ENCODE measurements at regions not wholly inside any gene's neighbourhood (a gene's known extent, or its start where the extent isn't known, plus 50 kb on each side); places are given as distances from the start of the nearest gene placed in this dataset.

DNA sequence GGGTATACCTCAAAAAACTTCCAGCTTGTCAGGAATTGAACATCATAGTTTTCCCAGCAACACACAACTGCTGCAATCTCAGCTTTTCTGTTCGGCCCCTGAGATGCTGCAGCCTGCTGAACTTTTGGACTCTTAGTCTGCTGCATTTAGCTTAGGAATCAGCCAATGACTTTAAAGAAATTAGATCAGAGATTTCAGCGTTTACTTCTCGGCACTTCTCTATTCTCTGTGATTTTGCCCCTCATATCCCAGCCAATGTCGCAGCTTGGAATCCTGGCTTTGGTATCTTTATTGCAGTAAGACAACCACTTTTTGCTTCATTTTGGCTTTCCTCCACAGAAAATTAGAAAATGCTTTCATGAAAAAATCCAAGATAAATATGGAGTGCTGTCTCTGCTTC, 86.3 kb upstream of the MCTP2 start:
- Histone ChIP-seq H3K9me3 (ENCODE audit: control insufficient read depth, low read length) (peaks cover 2% of the 10 kb centered on the region), H3K18ac (ENCODE audit: low read depth in 1 of 2, low read length in 2 of 2) (no peak overlapping the region), H2BK120ac (ENCODE audit: low read depth, low read length) (no peak overlapping the region), H2AFZ (ENCODE audit: low read depth, low read length) (no peak overlapping the region), H2BK5ac (ENCODE audit: low read depth, low read length, poor library complexity, severe bottlenecking) (no peak overlapping the region), H3K4ac (ENCODE audit: low read depth in 1 of 2, low read length in 2 of 2) (no peak overlapping the region), H3K9ac (ENCODE audit: low read length) (no peak overlapping the region), H3K23ac (ENCODE audit: low read length in 2 of 2) (no peak overlapping the region), H3K4me3 (ENCODE audit: insufficient read depth in 1 of 2, low read depth in 1 of 2, low read length in 2 of 2) (no peak overlapping the region), H3K27me3 (ENCODE audit: control insufficient read depth in 1 of 2, insufficient read depth in 1 of 2, low read length in 2 of 2) (no peaks in the 10 kb centered on the region), H2BK12ac (ENCODE audit: low read length in 2 of 2) (no peak overlapping the region), H3K36me3 (ENCODE audit: control insufficient read depth in 1 of 2, insufficient read depth in 2 of 2, low read depth in 1 of 2, low read length in 2 of 2) (no peaks in the 10 kb centered on the region), H4K8ac (ENCODE audit: low read length) (no peak overlapping the region), H3K79me1 (replicated peaks; ENCODE audit: low read length, poor library complexity, severe bottlenecking) (no peaks in the 10 kb centered on the region), H3K4me2 (ENCODE audit: low read length, poor library complexity, severe bottlenecking) (no peak overlapping the region), H3K4me1 (ENCODE audit: control insufficient read depth, insufficient read depth, low read depth, low read length) (no peaks in the 10 kb centered on the region), H2AK5ac (ENCODE audit: low read length, severe bottlenecking) (no peak overlapping the region), H3K27ac (ENCODE audit: low read length, poor library complexity, severe bottlenecking) (no peak overlapping the region), H2BK15ac (ENCODE audit: low read depth, poor library complexity, severe bottlenecking) (no peak overlapping the region), H4K91ac (ENCODE audit: low read length) (no peak overlapping the region), H3K14ac (ENCODE audit: low read length in 2 of 2) (no peak overlapping the region)
- DNase-seq, result no peak
- 93% methylated on average over 4 of the region's 4 CpGs for WGBS

- Histone ChIP-seq H3K36me3 (ENCODE audit: control insufficient read depth in 1 of 2, insufficient read depth in 2 of 2, low read depth in 1 of 2, low read length in 2 of 2) (no peaks in the 10 kb centered on the region), H2BK5ac (ENCODE audit: low read depth, low read length, poor library complexity, severe bottlenecking) (no peak overlapping the region), H4K8ac (ENCODE audit: low read length) (no peak overlapping the region), H3K4me2 (ENCODE audit: low read length, poor library complexity, severe bottlenecking) (no peak overlapping the region), H3K4ac (ENCODE audit: low read depth in 1 of 2, low read length in 2 of 2) (no peak overlapping the region), H2BK12ac (ENCODE audit: low read length in 2 of 2) (no peak overlapping the region), H3K23ac (ENCODE audit: low read length in 2 of 2) (no peak overlapping the region), H3K18ac (ENCODE audit: low read depth in 1 of 2, low read length in 2 of 2) (no peak overlapping the region), H2AFZ (ENCODE audit: low read depth, low read length) (no peak overlapping the region), H2BK15ac (ENCODE audit: low read depth, poor library complexity, severe bottlenecking) (no peak overlapping the region), H3K27me3 (ENCODE audit: control insufficient read depth in 1 of 2, insufficient read depth in 1 of 2, low read length in 2 of 2) (no peaks in the 10 kb centered on the region), H3K9ac (ENCODE audit: low read length) (no peak overlapping the region), H3K9me3 (ENCODE audit: control insufficient read depth, low read length) (peaks cover 2% of the 10 kb centered on the region), H3K27ac (ENCODE audit: low read length, poor library complexity, severe bottlenecking) (no peak overlapping the region), H4K91ac (ENCODE audit: low read length) (no peak overlapping the region), H3K79me1 (replicated peaks; ENCODE audit: low read length, poor library complexity, severe bottlenecking) (no peaks in the 10 kb centered on the region), H2AK5ac (ENCODE audit: low read length, severe bottlenecking) (no peak overlapping the region), H3K14ac (ENCODE audit: low read length in 2 of 2) (no peak overlapping the region), H3K4me1 (ENCODE audit: control insufficient read depth, insufficient read depth, low read depth, low read length) (no peaks in the 10 kb centered on the region), H2BK120ac (ENCODE audit: low read depth, low read length) (no peak overlapping the region), H3K4me3 (ENCODE audit: insufficient read depth in 1 of 2, low read depth in 1 of 2, low read length in 2 of 2) (no peak overlapping the region)
- 96% methylated on average over 2 of the region's 2 CpGs for WGBS
- DNase-seq, result no peak
Observed at GRCh38 chr15:94141802-94142201, 89.6 kb upstream of the MCTP2 start.

GRCh38 chr15:94135486-94136147, 95.7 kb upstream of the MCTP2 start:
- no peak overlapping the region for H2AK5ac ChIP-seq (ENCODE audit: low read length, severe bottlenecking)
- no peak overlapping the region for H2BK15ac ChIP-seq (ENCODE audit: low read depth, poor library complexity, severe bottlenecking)
- H3K14ac ChIP-seq (ENCODE audit: low read length in 2 of 2), result no peak overlapping the region
- no peaks in the 10 kb centered on the region for H3K36me3 ChIP-seq (ENCODE audit: control insufficient read depth in 1 of 2, insufficient read depth in 2 of 2, low read depth in 1 of 2, low read length in 2 of 2)
- H2AFZ ChIP-seq (ENCODE audit: low read depth, low read length), result no peak overlapping the region
- no peak overlapping the region for H3K4ac ChIP-seq (ENCODE audit: low read depth in 1 of 2, low read length in 2 of 2)
- H3K27ac ChIP-seq (ENCODE audit: low read length, poor library complexity, severe bottlenecking), result no peak overlapping the region
- peak; percentile 29 for DNase-seq
- H3K4me1 ChIP-seq (ENCODE audit: control insufficient read depth, insufficient read depth, low read depth, low read length), result no peaks in the 10 kb centered on the region
- no peak overlapping the region for H2BK120ac ChIP-seq (ENCODE audit: low read depth, low read length)
- H3K23ac ChIP-seq (ENCODE audit: low read length in 2 of 2), result no peak overlapping the region
- H3K27me3 ChIP-seq (ENCODE audit: control insufficient read depth in 1 of 2, insufficient read depth in 1 of 2, low read length in 2 of 2), result peaks cover 0 to 5% of the 10 kb centered on the region in 2 experiments
- H4K8ac ChIP-seq (ENCODE audit: low read length), result no peak overlapping the region
- H3K9me3 ChIP-seq (ENCODE audit: control insufficient read depth, low read length), result no peaks in the 10 kb centered on the region
- no peak overlapping the region for H2BK12ac ChIP-seq (ENCODE audit: low read length in 2 of 2)
- H3K4me2 ChIP-seq (ENCODE audit: low read length, poor library complexity, severe bottlenecking), result no peak overlapping the region
- no peak overlapping the region for H2BK5ac ChIP-seq (ENCODE audit: low read depth, low read length, poor library complexity, severe bottlenecking)
- no peak overlapping the region for H3K18ac ChIP-seq (ENCODE audit: low read depth in 1 of 2, low read length in 2 of 2)
- no peak overlapping the region for H3K9ac ChIP-seq (ENCODE audit: low read length)
- H3K4me3 ChIP-seq (ENCODE audit: insufficient read depth in 1 of 2, low read depth in 1 of 2, low read length in 2 of 2), result no peak overlapping the region
- WGBS, result 80% methylated on average over 1 of the region's 1 CpG
- H3K79me1 ChIP-seq (replicated peaks; ENCODE audit: low read length, poor library complexity, severe bottlenecking), result no peaks in the 10 kb centered on the region
- H4K91ac ChIP-seq (ENCODE audit: low read length), result no peak overlapping the region

DNA sequence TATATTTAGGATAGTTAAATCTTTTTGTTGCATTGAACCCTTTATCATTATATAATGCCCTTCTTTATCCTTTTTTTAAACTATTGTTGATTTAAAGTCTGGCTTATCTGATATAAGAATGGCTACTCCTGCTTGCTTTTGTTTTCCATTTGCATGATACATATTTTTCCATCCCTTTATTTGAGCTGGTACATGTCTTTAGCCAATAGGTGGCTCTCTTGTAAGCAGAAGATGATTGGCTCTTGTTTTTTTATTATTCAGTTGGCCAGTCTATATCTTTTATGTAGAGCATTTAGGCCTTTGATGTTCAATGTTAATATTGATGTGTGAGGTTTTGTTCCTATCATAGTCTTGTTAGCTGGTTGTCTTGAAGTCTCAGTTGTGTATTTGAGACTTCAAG, 99.5 kb upstream of the MCTP2 start:
- H3K4me1 ChIP-seq (ENCODE audit: control insufficient read depth, insufficient read depth, low read depth, low read length), result no peaks in the 10 kb centered on the region
- H2BK15ac ChIP-seq (ENCODE audit: low read depth, poor library complexity, severe bottlenecking), result no peak overlapping the region
- H4K8ac ChIP-seq (ENCODE audit: low read length), result no peak overlapping the region
- no peak for DNase-seq
- no peak overlapping the region for H3K23ac ChIP-seq (ENCODE audit: low read length in 2 of 2)
- H3K18ac ChIP-seq (ENCODE audit: low read depth in 1 of 2, low read length in 2 of 2), result no peak overlapping the region
- H3K27me3 ChIP-seq (ENCODE audit: control insufficient read depth in 1 of 2, insufficient read depth in 1 of 2, low read length in 2 of 2), result peaks cover 0 to 5% of the 10 kb centered on the region in 2 experiments
- H3K14ac ChIP-seq (ENCODE audit: low read length in 2 of 2), result no peak overlapping the region
- H3K79me1 ChIP-seq (replicated peaks; ENCODE audit: low read length, poor library complexity, severe bottlenecking), result no peaks in the 10 kb centered on the region
- no peak overlapping the region for H3K4me3 ChIP-seq (ENCODE audit: insufficient read depth in 1 of 2, low read depth in 1 of 2, low read length in 2 of 2)
- no peaks in the 10 kb centered on the region for H3K36me3 ChIP-seq (ENCODE audit: control insufficient read depth in 1 of 2, insufficient read depth in 2 of 2, low read depth in 1 of 2, low read length in 2 of 2)
- no peak overlapping the region for H2AK5ac ChIP-seq (ENCODE audit: low read length, severe bottlenecking)
- no peak overlapping the region for H2BK5ac ChIP-seq (ENCODE audit: low read depth, low read length, poor library complexity, severe bottlenecking)
- no peak overlapping the region for H3K9ac ChIP-seq (ENCODE audit: low read length)
- H3K27ac ChIP-seq (ENCODE audit: low read length, poor library complexity, severe bottlenecking), result no peak overlapping the region
- H3K4ac ChIP-seq (ENCODE audit: low read depth in 1 of 2, low read length in 2 of 2), result no peak overlapping the region
- H3K9me3 ChIP-seq (ENCODE audit: control insufficient read depth, low read length), result no peaks in the 10 kb centered on the region
- H4K91ac ChIP-seq (ENCODE audit: low read length), result no peak overlapping the region
- H2BK12ac ChIP-seq (ENCODE audit: low read length in 2 of 2), result no peak overlapping the region
- H2AFZ ChIP-seq (ENCODE audit: low read depth, low read length), result no peak overlapping the region
- H3K4me2 ChIP-seq (ENCODE audit: low read length, poor library complexity, severe bottlenecking), result no peak overlapping the region
- H2BK120ac ChIP-seq (ENCODE audit: low read depth, low read length), result no peak overlapping the region
